ENCODE measurements at regions not wholly inside any gene's neighbourhood (a gene's known extent, or its start where the extent isn't known, plus 50 kb on each side); places are given as distances from the start of the nearest gene placed in this dataset.

GRCh38 chr5:124074500-124074899, 562.5 kb downstream of the CSNK1G3 start:
- TF ChIP-seq TAF1 (IDR thresholded peaks at IDR 0.05; ENCODE audit: borderline replicate concordance, insufficient read depth, low read length) (no peak), REST (IDR thresholded peaks at IDR 0.05; ENCODE audit: insufficient read depth in 1 of 2, low read depth in 2 of 2, low read length in 2 of 2) (no peak), SIN3A (IDR thresholded peaks at IDR 0.05; ENCODE audit: borderline replicate concordance, insufficient read depth, low read length) (no peak), POLR2AphosphoS5 (IDR thresholded peaks at IDR 0.05; ENCODE audit: low read depth, low read length) (no peak), FOXP2 (optimal IDR thresholded peaks at IDR 0.05; ENCODE audit: borderline replicate concordance, extremely low read depth, extremely low read length, insufficient read depth) (no peak)
